Endothelial cell of umbilical vein (primary cell): ENCODE measurements at regions not wholly inside any gene's neighbourhood (a gene's known extent, or its start where the extent isn't known, plus 50 kb on each side); places are given as distances from the start of the nearest gene placed in this dataset.

Experiments
- CTCF ChIP-seq, 2 donors: IDR thresholded peaks; 1 replicate in 1 of 2; 2 replicates in 1 of 2; pipeline ENCODE4 v1.5.1; 2011; ENCODE audit warnings: low read length in 2 of 2, mild to moderate bottlenecking in 2 of 2, moderate library complexity in 2 of 2, control low read depth in 1 of 2, inconsistent platforms in 1 of 2, low read depth in 1 of 2; ENCODE audit not compliant: insufficient read depth in 1 of 2; ENCODE audit errors: extremely low read depth in 1 of 2
- EZH2 ChIP-seq: IDR thresholded peaks from 2 replicates; pipeline ENCODE4 v1.6.1; 2012; ENCODE audit warnings: borderline replicate concordance, low read depth, mild to moderate bottlenecking, moderate library complexity, low read length, inconsistent platforms; ENCODE audit not compliant: severe bottlenecking
- FOS ChIP-seq: IDR thresholded peaks from 2 replicates; pipeline ENCODE4 v1.6.1; 2011; ENCODE audit warnings: mild to moderate bottlenecking, low read length, moderate library complexity, borderline replicate concordance; ENCODE audit not compliant: insufficient read depth
- JUN ChIP-seq: IDR thresholded peaks from 2 replicates; pipeline ENCODE4 v1.6.1; 2011; ENCODE audit warnings: borderline replicate concordance, low read depth; ENCODE audit not compliant: insufficient read length, insufficient read depth
- MAX ChIP-seq: IDR thresholded peaks from 2 replicates; pipeline ENCODE4 v1.6.1; 2011; ENCODE audit not compliant: insufficient read depth, insufficient read length
- MYC ChIP-seq: IDR thresholded peaks from one replicate; pipeline ENCODE4 v1.6.1; 2011; ENCODE audit warnings: mild to moderate bottlenecking, low read depth, low read length
- POLR2A ChIP-seq: IDR thresholded peaks from 2 replicates; pipeline ENCODE4 v1.6.1; 2012; ENCODE audit warnings: low read depth, mild to moderate bottlenecking, control low read depth, low read length
- POLR2AphosphoS5 ChIP-seq: IDR thresholded peaks from 2 replicates; pipeline ENCODE4 v1.6.1; 2012; ENCODE audit warnings: low read depth, mild to moderate bottlenecking, control low read depth, low read length, moderate library complexity; ENCODE audit not compliant: insufficient read depth

- no peak for TF ChIP-seq EZH2
- TF ChIP-seq CTCF (IDR thresholded peaks at IDR 0.05; ENCODE audit: extremely low read depth in 1 of 2, insufficient read depth in 1 of 2, low read depth in 1 of 2, low read length in 2 of 2) = no peak
- no peak for TF ChIP-seq MYC
- TF ChIP-seq POLR2A = no peak
- no peak for TF ChIP-seq JUN
- TF ChIP-seq FOS = no peak
- no peak for TF ChIP-seq POLR2AphosphoS5
- no peak for TF ChIP-seq MAX
Observed at GRCh38 chr2:173493874-173494273, 139.2 kb downstream of the CDCA7 start.
